GM12878 (cell line): ENCODE measurements at regions not wholly inside any gene's neighbourhood (a gene's known extent, or its start where the extent isn't known, plus 50 kb on each side); places are given as distances from the start of the nearest gene placed in this dataset.

ENCODE experiments used
- ATAC-seq: fragments of 200-7000 bp; cut with Tn5 transposase; 3 replicates; pipeline ENCODE4 v1.9.1; 2020; ENCODE audit warnings: mild to moderate bottlenecking, moderate library complexity
- BruUV-seq: library from RNA; stranded (reverse); fragments of 400-500 nt; replicated peaks from 2 replicates; lab custom pipeline; 2021; lab: Mats Ljungman, UMichigan
- CTCF ChIA-PET: fragments of 300-600 bp; sonication (Branson Sonifier 250); formaldehyde crosslinking; extraction: SDS; loops from one replicate; lab custom pipeline; 2021; ENCODE audit warnings: inconsistent platforms; lab: Yijun Ruan, JAX
- POLR2A ChIA-PET: fragments of 350-600 bp; formaldehyde crosslinking; extraction: SDS; loops from one replicate; lab custom pipeline; 2021; ENCODE audit warnings: inconsistent platforms; lab: Charles Lee
- RAD21 ChIA-PET: fragments of 300-600 bp; sonication (Branson Sonifier 250); formaldehyde crosslinking; loops from one replicate; lab custom pipeline; 2023; ENCODE audit warnings: antibody characterized with exemption; ENCODE audit not compliant: unreplicated experiment; lab: Charles Lee
- SMC1A ChIA-PET: fragments of 300-600 bp; sonication (Branson Sonifier 250); formaldehyde crosslinking; loops from one replicate; lab custom pipeline; 2023; ENCODE audit not compliant: unreplicated experiment, uncharacterized antibody; lab: Charles Lee
- DNase-seq: peaks from one replicate; pipeline ENCODE4 v3.0.0-alpha.2; 2011; ENCODE audit warnings: low read depth, low spot score
- FAIRE-seq: peaks from 3 replicates; lab custom pipeline; 2011; peaks lifted over from hg19 to GRCh38; lab: Jason Lieb, UNC
- H2AFZ ChIP-seq: 2 replicates; pipeline ENCODE4 v1.6.0; 2011; ENCODE audit warnings: low read depth, low read length, control low read depth; ENCODE audit not compliant: control insufficient read depth
- H3K27ac ChIP-seq: 2 replicates; pipeline ENCODE4 v1.5.1; 2011; ENCODE audit warnings: control low read depth; ENCODE audit not compliant: control insufficient read depth, insufficient read depth
- H3K27me3 ChIP-seq, 2 experiments: replicated peaks in 1 of 2; 2 replicates each; pipeline versions ENCODE4 v1.6.0 to v1.6.1; 2011; ENCODE audit warnings: low read length in 1 of 2; ENCODE audit not compliant: control insufficient read depth in 2 of 2, insufficient read depth in 2 of 2
- H3K36me3 ChIP-seq, 2 experiments: 2 replicates each; pipeline ENCODE4 v1.5.1; 2011; ENCODE audit warnings: low read length in 1 of 2; ENCODE audit not compliant: control insufficient read depth in 2 of 2, insufficient read depth in 2 of 2
- H3K4me1 ChIP-seq: 2 replicates; pipeline ENCODE4 v1.6.1; 2011; ENCODE audit warnings: mild to moderate bottlenecking, low read length, moderate library complexity, mixed read lengths; ENCODE audit not compliant: control insufficient read depth, insufficient read depth
- H3K4me2 ChIP-seq: 2 replicates; pipeline ENCODE4 v1.6.0; 2011; ENCODE audit warnings: control low read depth; ENCODE audit not compliant: control insufficient read depth, insufficient read depth
- H3K4me3 ChIP-seq: fragments of 200-600 bp; sonication (generic); 2 replicates; pipeline ENCODE4 v1.5.1; 2016
- H3K79me2 ChIP-seq: 2 replicates; pipeline ENCODE4 v1.6.0; 2011; ENCODE audit warnings: low read length; ENCODE audit not compliant: control insufficient read depth, insufficient read depth
- H3K9ac ChIP-seq: 2 replicates; pipeline ENCODE4 v1.8.0; 2011; ENCODE audit warnings: low read length, control low read depth, mixed read lengths; ENCODE audit not compliant: control insufficient read depth, insufficient read depth
- H3K9me3 ChIP-seq: replicated peaks from 3 replicates; pipeline ENCODE4 v1.5.1; 2011; ENCODE audit warnings: mild to moderate bottlenecking, low read length; ENCODE audit not compliant: control insufficient read depth, insufficient read depth
- H4K20me1 ChIP-seq: 2 replicates; pipeline ENCODE4 v1.6.0; 2011; ENCODE audit not compliant: control insufficient read depth, insufficient read depth
- BRCA1 ChIP-seq: IDR thresholded peaks from 2 replicates; pipeline ENCODE4 v1.6.1; 2011; ENCODE audit warnings: low read depth, low read length, improper control_type of control experiment
- CEBPZ ChIP-seq: fragments of 150-350 bp; IDR thresholded peaks from 2 replicates; pipeline ENCODE4 v1.6.1; 2016; ENCODE audit warnings: low read depth, low read length
- CREB1 ChIP-seq: IDR thresholded peaks from 2 replicates; pipeline ENCODE4 v1.6.1; 2012; ENCODE audit warnings: low read depth, mild to moderate bottlenecking, inconsistent platforms
- GABPA ChIP-seq: IDR thresholded peaks from 2 replicates; pipeline ENCODE4 v1.6.1; 2014; ENCODE audit warnings: antibody characterized with exemption, low read depth, mild to moderate bottlenecking, inconsistent platforms
- GATAD2B ChIP-seq: fragments of 450-650 bp; conservative IDR thresholded peaks from 2 replicates; pipeline ENCODE4 v1.6.1; 2017; ENCODE audit warnings: low read depth, mild to moderate bottlenecking, moderate library complexity
- HCFC1 ChIP-seq: fragments of 150-350 bp; IDR thresholded peaks from 2 replicates; pipeline ENCODE4 v1.6.1; 2014; ENCODE audit warnings: low read length
- IKZF1 ChIP-seq: fragments of 450-650 bp; conservative IDR thresholded peaks from 2 replicates; pipeline ENCODE4 v1.6.1; 2017; ENCODE audit warnings: antibody characterized with exemption, mild to moderate bottlenecking
- KDM1A ChIP-seq: fragments of 200-600 bp; sonication (generic); IDR thresholded peaks from 2 replicates; pipeline ENCODE4 v1.6.1; 2016; ENCODE audit warnings: borderline replicate concordance
- LARP7 ChIP-seq: fragments of 450-650 bp; IDR thresholded peaks from 2 replicates; pipeline ENCODE4 v1.6.1; 2017; ENCODE audit warnings: mild to moderate bottlenecking
- MEF2B ChIP-seq: fragments of 450-650 bp; IDR thresholded peaks from 2 replicates; pipeline ENCODE4 v1.6.1; 2018; ENCODE audit warnings: mild to moderate bottlenecking, moderate library complexity; ENCODE audit not compliant: partially characterized antibody, poor library complexity, severe bottlenecking
- RAD51 ChIP-seq: fragments of 450-650 bp; IDR thresholded peaks from 2 replicates; pipeline ENCODE4 v1.6.1; 2016; ENCODE audit warnings: moderate library complexity, mild to moderate bottlenecking, inconsistent platforms
- RB1 ChIP-seq: fragments of 450-650 bp; formaldehyde crosslinking; IDR thresholded peaks from 2 replicates; pipeline ENCODE4 v1.6.1; 2017; ENCODE audit warnings: mild to moderate bottlenecking, borderline replicate concordance
- TCF12 ChIP-seq: IDR thresholded peaks from 2 replicates; pipeline ENCODE4 v1.6.1; 2011; ENCODE audit warnings: low read depth, mild to moderate bottlenecking, low read length
- TCF3 ChIP-seq: IDR thresholded peaks from 2 replicates; pipeline ENCODE4 v1.6.1; 2012; ENCODE audit warnings: low read depth, mild to moderate bottlenecking, low read length, borderline replicate concordance; ENCODE audit not compliant: insufficient read depth
- ZBTB11 ChIP-seq: fragments of 450-650 bp; formaldehyde crosslinking; IDR thresholded peaks from 2 replicates; pipeline ENCODE4 v1.5.0; 2022; ENCODE audit warnings: mild to moderate bottlenecking, missing genetic modification characterization
- ZNF24 ChIP-seq: fragments of 450-650 bp; IDR thresholded peaks from 2 replicates; pipeline ENCODE4 v1.6.1; 2017; ENCODE audit warnings: antibody characterized with exemption, mild to moderate bottlenecking
- WGBS: methylation state at CpG from one replicate; pipeline ENCODE4 v1.1.6; 2016; ENCODE audit warnings: low lambda C conversion rate; ENCODE audit not compliant: insufficient replicate concordance, insufficient coverage; ENCODE audit errors: missing lambda C conversion rate; 5-methylcytosine and 5-hydroxymethylcytosine counted together
- in situ Hi-C: fragments of 300-500 bp; cut with MboI; formaldehyde crosslinking; loops from 9 replicates; pipeline ENCODE4 v1.14.3; 2018; ENCODE audit warnings: mixed read lengths
- intact Hi-C: fragments of 100-400 bp; cut with micrococcal nuclease; formaldehyde crosslinking; loops from one replicate; pipeline ENCODE4 v1.14.2; 2022; ENCODE audit not compliant: unreplicated experiment

- intact Hi-C loops = no loop called here
- TF ChIP-seq RAD51 = no peak
- no peak for TF ChIP-seq IKZF1
- no peak for TF ChIP-seq ZNF24
- no peak for TF ChIP-seq HCFC1
- no peak for TF ChIP-seq LARP7
- TF ChIP-seq CEBPZ = no peak
- no peak for TF ChIP-seq RB1
- TF ChIP-seq ZBTB11 (CRISPR knock-in tag) = no peak
- TF ChIP-seq BRCA1 = no peak
- TF ChIP-seq GABPA = no peak
- no peak for TF ChIP-seq GATAD2B
- no peak for TF ChIP-seq KDM1A
- no peak for TF ChIP-seq MEF2B
- TF ChIP-seq TCF3 = no peak
- no peak for TF ChIP-seq TCF12
- TF ChIP-seq CREB1 = no peak
- POLR2A ChIA-PET = no interaction called here
- in situ Hi-C loops = no loop called here
- Histone ChIP-seq H3K79me2 (no peaks in the 10 kb centered on the region), H3K9me3 (no peaks in the 10 kb centered on the region), H2AFZ (no peak overlapping the region), H3K4me2 (no peak overlapping the region), H4K20me1 (no peaks in the 10 kb centered on the region), H3K4me1 (no peaks in the 10 kb centered on the region), H3K9ac (no peak overlapping the region), H3K4me3 (no peak overlapping the region), H3K36me3 (no peaks in the 10 kb centered on the region), H3K27ac (no peak overlapping the region), H3K27me3 (no peaks in the 10 kb centered on the region)
- ATAC-seq = no peak
- SMC1A ChIA-PET = no interaction called here
- CTCF ChIA-PET = interaction anchor here (0.6 to 1.5 kb wide), 2 partner anchors 49 to 89 kb away, joined by 3 read pairs; no protein-coding TSS in a partner anchor
- no peak for DNase-seq
- RAD21 ChIA-PET = no interaction called here
- no peak for FAIRE-seq
- BruUV-seq = no TSS peak
- 0% methylated on average over 1 of the region's 1 CpG for WGBS
Measured at GRCh38 chr13:76036176-76036575, 400.0 kb downstream of the LMO7 start.
